B cell (primary cell): ENCODE measurements at regions not wholly inside any gene's neighbourhood (a gene's known extent, or its start where the extent isn't known, plus 50 kb on each side); places are given as distances from the start of the nearest gene placed in this dataset.

ENCODE experiments used
- EZH2 ChIP-seq: IDR thresholded peaks from 2 replicates; pipeline ENCODE4 v1.6.1; 2012; ENCODE audit warnings: borderline replicate concordance, low read depth, mild to moderate bottlenecking, moderate library complexity, low read length; ENCODE audit not compliant: insufficient read depth, poor library complexity, severe bottlenecking
- TF ChIP-seq, protein P1 (sequence below): fragments of 200-600 bp; IDR thresholded peaks from one replicate; pipeline ENCODE4 v1.8.0; 2022; ENCODE audit warnings: antibody characterized with exemption, mild to moderate bottlenecking

DNA sequence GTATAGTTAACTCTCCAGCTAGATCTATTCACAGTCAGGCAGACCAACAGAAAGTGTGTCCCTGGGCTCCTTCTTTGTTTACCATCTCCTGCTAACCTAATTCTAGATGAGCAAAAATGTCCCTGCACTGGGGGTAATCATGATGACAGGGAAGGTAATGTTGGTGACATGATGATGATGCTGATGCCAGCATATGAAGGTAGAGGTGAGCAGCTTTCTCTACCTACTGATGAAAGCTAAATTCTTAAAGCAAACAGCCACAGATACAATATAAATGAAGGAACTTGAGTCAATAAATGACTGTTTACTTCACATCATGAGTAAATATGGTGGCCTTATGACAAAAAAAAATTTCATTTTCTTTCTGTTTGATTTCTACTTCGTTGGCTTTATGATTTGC is 78.5 kb downstream of the NKX6-1 start:
- TF ChIP-seq, protein P1, sequence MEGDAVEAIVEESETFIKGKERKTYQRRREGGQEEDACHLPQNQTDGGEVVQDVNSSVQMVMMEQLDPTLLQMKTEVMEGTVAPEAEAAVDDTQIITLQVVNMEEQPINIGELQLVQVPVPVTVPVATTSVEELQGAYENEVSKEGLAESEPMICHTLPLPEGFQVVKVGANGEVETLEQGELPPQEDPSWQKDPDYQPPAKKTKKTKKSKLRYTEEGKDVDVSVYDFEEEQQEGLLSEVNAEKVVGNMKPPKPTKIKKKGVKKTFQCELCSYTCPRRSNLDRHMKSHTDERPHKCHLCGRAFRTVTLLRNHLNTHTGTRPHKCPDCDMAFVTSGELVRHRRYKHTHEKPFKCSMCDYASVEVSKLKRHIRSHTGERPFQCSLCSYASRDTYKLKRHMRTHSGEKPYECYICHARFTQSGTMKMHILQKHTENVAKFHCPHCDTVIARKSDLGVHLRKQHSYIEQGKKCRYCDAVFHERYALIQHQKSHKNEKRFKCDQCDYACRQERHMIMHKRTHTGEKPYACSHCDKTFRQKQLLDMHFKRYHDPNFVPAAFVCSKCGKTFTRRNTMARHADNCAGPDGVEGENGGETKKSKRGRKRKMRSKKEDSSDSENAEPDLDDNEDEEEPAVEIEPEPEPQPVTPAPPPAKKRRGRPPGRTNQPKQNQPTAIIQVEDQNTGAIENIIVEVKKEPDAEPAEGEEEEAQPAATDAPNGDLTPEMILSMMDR = no peak
- no peak for TF ChIP-seq EZH2
